Activated T-cell treated with anti-CD3 and anti-CD28 coated beads for 24 hours (primary cell): ENCODE measurements at regions not wholly inside any gene's neighbourhood (a gene's known extent, or its start where the extent isn't known, plus 50 kb on each side); places are given as distances from the start of the nearest gene placed in this dataset.
"Not testable (repeated sequence)": the region's sequence is repeated elsewhere in the genome, so short reads cannot be mapped to it uniquely, and the experiment has no call there.

Experiments used
- DNase-seq: peaks from one replicate; pipeline ENCODE4 v3.0.0-alpha.2; 2020; ENCODE audit warnings: low read depth

DNA sequence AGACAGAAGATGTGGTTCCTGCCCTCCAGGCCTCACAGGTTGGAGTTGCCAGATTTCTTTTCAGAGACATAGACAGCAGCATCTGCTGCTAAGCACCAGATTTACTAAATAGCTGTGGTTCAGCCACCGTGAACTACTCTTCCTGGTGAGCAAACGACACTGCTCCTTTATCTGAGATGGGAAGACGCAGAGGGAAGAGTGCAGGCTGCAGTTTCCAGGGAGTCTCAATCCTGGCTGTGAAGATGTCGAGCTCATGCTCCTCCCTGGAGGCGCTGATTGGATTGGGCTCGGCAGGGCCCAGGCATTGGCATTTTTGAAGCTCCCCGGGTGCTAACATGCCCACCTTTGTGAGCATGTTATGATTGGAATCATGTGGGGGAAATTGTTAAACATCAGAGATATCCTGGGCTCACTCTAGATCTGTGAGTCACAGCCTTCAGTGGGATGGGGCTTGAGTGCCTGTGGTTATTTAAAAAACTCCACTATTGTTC lies 314.8 kb downstream of the TSN start:
- no peak for DNase-seq

DNA sequence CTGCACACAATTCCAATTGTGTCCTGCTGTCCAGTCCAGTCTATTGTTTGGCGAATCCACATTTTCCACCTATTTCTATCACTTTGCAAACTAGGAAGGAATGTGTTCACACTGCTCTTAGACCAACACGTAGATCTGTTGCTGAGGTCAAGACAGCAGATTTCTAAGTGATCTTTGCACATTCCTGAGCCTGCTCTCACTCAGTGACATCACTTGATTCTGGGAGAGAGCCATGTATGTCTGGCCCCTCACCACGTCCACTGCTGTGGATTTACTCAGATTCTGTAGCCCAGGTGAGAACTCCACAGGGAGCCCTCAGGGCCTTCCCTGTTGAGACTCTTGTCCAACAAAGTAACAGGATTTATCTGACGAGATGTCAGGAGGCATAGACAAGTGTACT lies 317.2 kb downstream of the TSN start:
- DNase-seq = no peak

DNA sequence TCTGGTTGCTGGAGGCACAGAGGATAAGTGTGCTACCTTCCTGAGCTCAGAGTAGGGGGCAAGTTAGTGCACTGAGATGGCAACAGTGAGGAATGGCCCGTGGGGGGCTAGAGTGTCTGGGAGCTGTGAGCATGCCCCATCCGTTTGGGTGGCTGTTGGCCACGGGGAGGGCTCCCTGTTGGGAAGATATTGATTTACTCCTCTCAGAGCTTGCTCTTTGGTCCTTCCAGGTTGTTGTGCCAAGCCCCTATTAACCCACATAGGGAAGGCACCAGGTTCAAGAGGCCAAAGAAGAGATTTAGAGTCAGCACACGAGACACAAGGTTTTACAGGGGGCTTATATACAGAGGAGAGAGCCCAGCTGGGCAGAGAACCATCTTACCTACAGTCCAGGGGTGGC lies 318.8 kb downstream of the TSN start:
- no peak for DNase-seq

DNA sequence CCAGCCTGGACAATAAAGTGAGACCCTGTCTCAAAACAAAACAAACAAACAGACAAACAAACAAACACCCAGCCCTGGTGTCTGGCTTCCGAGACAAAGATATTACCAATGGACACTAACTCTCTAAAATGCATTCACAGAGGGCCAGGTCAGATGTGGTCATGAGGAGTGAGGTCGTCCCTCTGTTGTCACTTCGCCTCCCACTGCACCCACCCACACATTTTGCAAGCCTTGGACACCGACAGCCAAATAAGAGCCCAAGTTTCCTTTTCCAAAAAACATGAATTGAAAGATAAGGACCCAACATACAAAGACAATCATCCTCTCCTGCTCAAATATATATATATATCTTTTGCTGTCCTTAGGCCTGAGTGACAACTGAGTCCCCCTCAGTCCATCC lies 319.9 kb downstream of the TSN start:
- DNase-seq = no peak

DNA sequence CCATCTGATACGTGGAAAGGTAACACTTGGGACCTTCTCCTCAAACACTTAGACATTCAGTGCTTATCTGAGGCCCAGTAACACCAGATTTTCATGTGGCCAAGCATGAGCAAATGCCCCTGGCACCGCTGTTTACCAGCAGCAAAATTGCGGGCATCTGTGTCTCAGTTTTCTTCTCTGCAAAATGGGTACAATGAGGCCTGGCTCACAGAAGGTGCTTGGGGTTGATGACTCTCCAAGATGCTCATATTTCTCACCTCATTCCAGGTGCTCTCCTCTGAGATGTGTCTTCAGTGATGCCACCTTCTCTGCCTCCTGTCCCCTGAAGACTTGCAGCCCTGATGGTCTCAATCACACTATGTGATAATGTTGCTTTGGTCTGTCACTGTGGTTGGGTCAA lies 321.7 kb downstream of the TSN start:
- DNase-seq = no peak

DNA sequence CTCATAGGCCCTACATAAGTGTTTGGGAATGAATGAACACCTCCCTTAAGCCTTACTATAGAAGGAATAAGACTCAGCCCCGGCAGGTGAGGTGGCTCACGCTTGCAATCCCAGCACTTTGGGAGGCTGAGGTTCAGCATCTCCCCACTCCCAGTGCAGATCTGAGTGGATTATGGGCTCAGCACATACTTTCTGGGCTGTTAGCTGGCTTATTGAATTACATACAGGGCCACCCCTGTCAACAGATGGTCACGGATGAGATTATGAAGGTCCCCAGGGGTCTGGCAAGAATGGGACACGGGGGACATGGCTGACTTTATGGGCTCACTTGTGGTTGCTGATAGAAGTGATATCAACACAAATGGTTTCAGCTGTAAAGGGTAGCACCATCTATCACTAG lies 322.3 kb downstream of the TSN start:
- no peak for DNase-seq

DNA sequence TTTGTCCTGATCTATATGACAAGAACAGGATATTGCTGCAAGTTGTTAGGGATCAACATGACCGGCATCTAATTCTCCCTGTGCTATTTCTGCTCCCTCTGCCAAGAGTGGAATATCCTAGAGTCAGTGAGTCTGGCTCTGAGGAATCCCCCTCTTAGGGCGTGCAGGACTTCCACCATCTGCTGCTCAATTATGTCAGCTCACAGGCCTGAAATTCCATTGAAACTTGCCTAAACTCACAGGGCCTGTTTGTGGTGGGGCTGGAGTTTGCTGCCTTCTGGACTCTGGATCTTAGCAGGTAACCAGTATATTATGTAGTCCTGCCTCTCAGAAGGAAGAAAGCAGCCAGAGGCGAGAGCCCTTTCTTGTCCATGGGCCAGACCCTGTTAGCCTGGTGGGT lies 323.0 kb downstream of the TSN start:
- no peak for DNase-seq

DNA sequence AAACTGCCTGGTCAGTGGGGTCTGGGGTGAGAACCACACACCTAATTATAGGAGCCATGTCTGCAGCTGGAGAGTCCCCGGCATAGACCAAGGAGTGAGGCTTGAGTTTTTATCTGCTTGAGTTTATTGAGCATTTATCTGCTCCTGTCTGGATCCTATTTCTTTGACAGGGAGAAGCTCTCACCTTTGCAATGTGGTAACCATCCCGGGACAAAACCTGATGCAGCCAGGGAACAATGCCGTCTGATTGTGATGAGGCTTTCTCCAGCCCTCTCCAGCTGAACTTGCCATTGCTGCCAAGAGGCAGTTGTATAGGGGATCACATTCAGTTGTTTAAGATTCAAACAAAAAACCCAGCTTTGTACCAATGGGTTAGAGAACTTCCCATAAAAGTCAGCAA lies 324.4 kb downstream of the TSN start:
- DNase-seq = no peak

DNA sequence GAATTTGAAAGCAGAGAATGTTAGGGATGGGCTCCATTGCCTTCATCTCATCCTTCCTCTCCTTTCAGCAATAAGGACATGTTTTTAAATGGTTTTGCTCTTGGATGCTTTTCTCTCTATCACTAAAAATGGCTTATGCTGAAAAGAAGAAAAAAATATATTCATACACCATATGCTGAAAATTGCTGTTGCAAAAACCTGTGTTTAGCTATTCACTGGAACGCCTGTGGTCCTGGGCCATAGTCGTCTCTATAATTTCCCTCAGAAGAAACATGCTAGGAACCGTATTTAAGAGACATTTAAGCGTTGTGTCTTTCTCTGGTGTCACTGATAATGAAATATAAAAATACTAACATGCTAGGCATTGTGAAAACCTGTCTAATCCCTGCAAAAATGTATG lies 324.9 kb downstream of the TSN start:
- DNase-seq = no peak

DNA sequence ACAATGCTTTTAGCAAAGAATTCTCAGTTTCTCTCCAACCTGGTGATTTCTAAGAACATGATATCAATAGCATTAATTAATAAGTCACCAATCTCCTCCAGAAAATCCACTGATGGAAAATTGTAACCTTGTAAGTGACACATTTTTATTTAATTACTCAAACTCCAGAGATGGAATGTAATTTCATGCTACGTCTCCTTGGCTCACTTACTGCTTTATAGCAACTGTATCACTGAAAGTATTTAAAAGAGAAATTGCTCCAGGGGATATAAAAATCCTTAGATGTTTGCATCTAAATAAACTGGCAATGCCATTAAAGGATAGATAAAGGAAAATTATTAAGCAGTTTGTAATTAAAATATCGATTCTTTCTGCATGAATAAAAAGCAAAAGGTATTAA lies 325.4 kb downstream of the TSN start:
- no peak for DNase-seq

DNA sequence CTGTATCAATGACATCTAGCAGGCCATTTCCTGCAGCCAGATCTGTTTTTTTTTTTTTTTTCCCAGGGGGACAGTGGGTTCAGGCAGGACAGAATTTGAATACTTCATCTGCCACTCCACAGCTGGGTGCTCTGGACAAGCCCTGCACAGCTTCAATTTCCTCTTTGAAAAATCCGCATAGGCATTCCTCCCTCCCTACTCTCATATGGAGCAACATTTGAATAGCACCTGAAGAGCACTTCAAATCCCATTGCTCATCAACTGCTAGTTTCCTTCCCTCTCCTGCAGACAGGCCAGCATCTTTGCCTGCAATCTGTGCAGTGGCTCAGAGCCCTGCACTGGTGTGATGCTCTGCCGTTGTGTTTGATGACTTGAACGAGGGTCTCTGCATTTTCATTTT lies 326.3 kb downstream of the TSN start:
- DNase-seq = no peak

DNA sequence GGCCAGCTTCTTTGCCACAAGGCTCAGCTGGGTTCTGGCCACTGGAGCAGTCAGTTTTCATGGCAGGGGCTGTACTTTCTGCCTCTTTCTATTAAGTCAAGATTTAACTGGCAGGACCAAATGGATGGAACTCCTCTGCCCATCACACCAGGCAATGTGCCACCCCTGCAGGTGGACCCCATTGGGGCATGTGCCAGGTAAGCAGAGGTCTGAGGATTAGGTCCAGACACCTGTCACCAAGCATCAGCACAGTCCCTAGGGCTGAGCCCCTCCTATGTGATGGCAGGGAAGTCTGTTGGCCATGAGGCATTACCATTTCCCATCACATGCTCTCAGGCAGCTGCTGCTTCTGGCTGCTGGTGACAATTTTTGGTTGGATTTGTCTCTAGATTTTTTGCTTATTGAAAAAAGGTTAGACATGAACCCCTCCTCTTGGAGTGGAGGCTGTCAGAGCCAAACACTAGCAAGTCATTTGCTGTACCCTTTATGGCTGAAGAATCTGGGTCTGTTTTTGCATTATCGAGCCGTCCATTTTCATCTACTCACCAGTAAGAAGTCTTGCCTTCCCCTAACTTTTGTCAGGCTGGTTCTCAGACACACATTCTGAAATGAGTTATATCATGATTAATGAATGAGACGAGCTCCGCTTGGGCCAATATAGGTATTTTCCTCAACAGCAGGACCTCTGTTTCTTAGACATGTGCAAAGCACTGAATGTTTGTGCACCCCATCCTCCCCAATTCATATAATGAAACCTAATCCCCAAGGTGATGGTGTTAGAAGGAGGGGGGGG lies 328.0 kb downstream of the TSN start:
- no peak for DNase-seq

DNA sequence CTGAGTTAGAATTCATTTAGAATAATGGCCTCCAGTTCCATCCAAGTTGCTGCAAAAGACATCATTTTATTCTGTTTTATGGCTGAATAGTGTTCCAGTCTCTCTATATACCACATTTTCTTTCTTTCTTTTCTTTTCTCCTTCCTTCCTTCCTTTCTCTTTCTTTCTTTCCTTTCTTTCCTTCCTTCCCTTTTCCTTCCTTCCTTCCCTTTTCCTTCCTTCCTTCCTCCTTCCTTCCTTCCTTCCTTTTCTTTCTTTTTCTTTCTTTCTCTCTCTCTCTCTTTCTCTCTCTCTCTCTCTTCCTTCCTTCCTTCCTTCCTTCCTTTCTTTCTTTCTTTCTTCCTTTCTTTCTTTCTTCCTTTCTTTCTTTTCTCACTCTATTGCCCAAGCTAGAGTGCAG lies 330.2 kb downstream of the TSN start:
- DNase-seq = not testable (repeated sequence)

DNA sequence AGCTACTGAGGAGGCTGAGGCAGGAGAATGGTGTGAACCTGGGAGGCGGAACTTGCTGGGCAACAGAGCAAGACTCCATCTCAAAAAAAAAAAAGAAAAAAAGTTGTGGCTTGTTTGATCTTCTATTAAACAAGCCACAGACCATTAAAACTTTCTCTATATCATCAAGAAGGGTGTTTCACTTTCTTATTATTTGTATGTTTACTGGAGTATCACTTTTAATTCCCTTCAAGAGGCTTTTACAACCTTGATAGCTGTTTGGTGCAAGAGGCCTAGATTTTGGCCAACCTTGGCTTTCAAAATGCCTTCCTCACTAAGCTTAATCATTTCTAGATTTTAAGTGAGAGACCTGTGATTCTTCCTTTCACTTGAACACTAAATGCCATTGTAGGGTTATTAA lies 339.1 kb downstream of the TSN start:
- DNase-seq = no peak

DNA sequence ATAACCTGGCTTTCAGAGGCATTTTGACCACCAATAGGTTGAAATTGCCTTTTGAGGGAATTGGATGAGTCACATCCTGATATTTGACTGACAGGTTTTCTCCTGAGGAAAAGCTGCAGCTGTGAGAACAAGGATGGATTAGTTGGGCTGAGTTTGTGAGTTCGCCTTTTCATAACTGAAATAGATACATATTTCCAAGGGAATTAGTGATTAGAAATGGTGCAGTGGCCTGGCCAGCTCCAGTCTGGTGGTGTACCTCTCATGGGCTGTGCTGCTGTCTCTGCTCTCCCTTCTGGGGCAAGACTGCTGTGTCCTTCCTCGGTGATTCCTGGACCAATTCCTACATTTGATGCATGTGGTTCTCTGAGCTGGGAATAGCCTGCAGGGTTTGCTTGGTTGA lies 341.3 kb downstream of the TSN start:
- DNase-seq = no peak

DNA sequence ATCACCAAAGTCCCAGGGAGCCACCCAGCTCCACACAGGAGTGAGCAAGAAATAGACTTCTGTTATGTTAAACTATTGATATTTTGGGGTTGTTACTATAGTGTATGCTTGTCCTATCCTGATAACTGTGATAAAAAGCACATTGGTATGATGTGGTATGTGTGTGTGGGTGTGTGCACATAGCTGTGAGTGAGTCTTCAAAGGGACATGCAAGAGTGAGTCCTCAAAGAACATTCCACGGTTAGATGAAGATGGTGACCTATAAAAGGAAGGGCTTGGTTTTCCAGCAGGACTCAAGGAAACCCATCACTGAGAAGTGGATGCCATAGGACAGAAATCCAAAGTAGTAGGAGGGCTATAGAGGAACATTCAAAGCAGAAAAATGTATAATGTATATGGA lies 342.9 kb downstream of the TSN start:
- no peak for DNase-seq

DNA sequence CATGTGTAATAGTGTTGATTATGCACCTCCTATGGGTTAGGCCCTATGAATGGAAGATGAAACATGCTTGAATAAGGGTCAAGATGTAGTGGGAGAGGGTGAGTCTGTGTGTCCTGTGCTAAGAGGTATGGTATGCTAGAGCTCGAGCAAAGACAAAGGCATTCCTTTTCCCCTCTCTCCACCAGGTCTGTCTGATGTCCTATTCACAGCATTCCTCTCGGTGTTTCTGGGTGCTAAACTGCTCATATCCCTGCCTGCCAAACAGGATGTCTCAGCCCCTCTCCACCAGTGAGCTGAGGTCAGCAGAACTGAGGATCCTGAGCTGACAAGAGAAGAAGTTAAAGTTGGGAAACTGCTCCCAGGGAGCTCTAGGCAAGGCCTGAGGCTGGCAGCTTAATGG lies 344.9 kb downstream of the TSN start:
- no peak for DNase-seq

DNA sequence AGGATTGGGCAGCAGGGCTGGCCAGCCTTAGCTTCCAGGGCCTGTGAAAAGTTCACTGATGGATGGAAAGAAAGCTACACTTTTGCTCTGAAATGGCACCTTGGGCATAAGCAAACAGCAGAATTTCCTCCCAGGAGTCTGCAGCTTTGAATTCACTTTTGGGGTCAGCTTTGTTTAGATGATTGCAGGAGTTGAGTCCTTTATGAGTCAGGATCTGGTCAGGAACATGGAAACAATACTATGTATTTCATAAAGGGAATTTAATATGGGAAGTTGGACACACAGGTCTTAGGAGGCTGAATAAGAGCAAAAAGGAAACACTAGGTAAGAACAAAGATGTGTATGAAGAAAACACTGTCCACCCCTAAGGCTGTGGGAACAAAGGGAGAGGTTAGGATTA lies 345.3 kb downstream of the TSN start:
- no peak for DNase-seq

DNA sequence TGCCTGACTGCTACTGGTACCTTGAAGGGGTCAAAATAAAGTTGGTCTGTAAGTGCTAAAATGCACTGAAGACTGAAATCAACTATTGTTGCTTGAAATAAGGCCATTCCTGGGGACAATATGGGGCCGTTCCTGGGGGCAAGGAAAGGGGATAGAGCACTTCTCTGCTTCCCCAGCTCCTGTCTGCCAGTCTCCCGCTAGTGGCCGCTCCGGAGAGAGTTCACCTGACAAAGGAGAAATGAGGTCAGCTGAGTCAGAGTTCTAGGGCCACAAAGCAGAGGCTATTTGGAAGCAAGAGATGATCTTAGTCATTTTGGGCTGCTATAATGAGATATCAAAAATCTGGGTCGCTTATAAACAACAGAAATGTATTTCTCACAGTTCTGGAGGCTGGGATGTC lies 345.9 kb downstream of the TSN start:
- no peak for DNase-seq

DNA sequence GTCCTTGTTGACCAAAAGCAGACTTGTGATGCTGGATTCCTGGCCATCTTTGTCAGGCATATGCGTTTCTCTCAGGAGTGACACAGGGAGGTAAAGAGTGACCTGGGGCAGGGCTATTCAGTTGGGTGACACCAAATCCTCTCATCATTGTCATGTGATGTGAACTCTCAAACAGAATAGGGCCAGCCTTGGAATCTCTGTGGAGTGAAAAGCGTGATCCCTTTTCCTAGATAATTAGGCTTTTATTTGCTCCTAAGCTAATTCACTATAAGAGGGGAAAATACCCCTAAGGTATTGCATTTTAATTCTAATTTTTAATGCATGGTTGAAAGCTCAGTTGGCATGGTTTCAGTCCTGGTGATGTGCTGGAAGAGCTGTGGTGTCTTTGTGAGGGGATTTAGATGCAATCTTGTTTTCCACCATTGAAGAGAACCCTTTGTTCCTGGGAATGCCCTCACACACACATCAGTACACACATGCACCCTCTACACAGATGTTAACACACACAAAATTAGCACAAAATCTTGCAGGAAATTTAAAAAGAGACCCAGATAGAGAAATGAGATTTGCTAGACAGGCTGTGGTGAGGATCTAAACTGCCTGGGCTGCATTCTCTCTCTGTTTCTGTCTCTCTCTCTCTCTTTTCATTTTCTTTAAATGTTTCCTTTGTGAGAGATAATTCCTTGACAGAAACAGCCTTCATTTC lies 349.9 kb downstream of the TSN start:
- DNase-seq = no peak

DNA sequence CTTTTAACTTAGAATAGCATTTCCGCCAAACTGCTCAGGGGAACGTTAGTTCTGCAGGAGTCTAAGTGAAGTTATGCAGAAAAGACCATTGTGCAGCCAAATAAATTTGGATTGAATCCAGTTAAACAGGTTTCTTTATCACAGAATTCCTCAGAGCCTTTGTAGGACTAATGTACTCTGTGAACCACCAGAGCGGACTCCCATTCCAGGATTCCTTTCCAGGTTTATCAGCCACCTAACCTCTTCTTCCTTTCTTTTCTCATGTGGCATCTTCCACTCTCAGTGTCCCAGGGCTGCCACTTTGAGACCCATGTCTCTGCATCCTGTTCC lies 350.4 kb downstream of the TSN start:
- DNase-seq = no peak

DNA sequence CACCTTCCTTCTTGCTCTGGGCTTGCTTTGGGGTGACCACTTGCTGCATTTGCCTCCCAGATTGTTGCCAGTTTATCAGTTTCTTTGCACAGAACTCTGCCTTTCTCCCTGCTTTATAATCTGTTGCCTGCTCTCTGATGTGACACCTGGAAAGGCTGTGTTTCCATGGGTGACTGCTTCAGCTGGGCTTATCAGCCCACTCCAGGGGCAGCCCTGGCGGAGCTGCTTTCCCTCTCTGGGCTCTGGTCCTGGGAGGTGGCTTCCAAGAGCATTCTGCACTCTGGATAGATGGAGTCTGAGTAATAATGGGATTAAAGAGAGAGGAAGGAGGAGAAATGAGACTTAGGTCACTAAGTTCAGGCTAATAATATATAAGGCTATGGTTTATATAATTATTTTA lies 352.7 kb downstream of the TSN start:
- no peak for DNase-seq

DNA sequence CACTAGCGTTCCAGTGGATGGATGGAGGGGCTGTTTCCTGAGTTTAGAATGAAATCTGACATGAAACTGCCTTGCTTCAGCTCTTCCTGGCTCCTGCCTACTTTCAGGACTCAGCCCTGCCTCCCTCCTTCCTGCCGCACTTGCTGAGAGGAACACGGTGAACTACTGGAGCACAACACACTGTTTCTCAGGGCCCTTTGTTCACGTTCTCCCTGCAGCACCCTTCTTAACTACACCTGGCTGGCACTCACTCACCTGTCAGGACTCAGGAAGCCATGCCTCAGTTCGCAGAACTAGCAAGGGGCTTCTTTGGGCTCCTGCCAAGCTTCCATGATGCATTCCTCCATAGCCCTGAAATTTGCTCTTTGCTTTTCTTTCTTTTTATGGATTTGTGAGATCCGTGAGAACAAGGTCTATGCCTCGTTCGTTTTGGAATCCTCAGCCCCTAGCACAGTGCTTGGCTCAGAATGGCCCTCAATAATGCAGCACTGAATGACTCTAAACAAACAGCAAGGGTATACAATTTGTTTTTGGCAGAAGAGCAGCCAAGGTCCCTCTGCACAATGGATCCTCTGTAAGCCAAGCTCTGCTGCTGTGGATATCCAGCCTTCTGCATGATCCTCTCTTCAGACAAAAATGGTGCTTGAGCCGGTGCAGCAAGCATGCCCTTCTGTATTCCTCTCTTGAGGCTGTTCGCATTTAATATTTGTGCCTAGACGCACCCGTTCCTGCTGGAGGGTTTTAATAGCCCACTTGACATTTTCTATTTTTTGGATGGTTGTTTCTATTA lies 357.0 kb downstream of the TSN start:
- DNase-seq = no peak
